ENCODE measurements at regions not wholly inside any gene's neighbourhood (a gene's known extent, or its start where the extent isn't known, plus 50 kb on each side); places are given as distances from the start of the nearest gene placed in this dataset.

- Histone ChIP-seq H4K5ac (ENCODE audit: low read depth, low read length) (no peak overlapping the region), H3K79me1 (ENCODE audit: low read depth in 1 of 2, low read length in 2 of 2) (no peaks in the 10 kb centered on the region), H3K27me3 (ENCODE audit: control insufficient read depth, insufficient read depth, low read length) (no peaks in the 10 kb centered on the region; the same call in 1 of the 2 replicates), H3K9me1 (ENCODE audit: insufficient read depth, low read length) (no peaks in the 10 kb centered on the region; the same call in 1 of the 2 replicates), H4K20me1 (ENCODE audit: insufficient read depth, low read length) (0 out of 2 replicates have a peak, but pooled peaks cover 3% of the 10 kb centered on the region), H3K4ac (ENCODE audit: low read depth, low read length) (no peak overlapping the region), H4K8ac (ENCODE audit: low read depth in 2 of 2, low read length in 2 of 2) (no peak overlapping the region), H3K56ac (ENCODE audit: extremely low read depth, insufficient read depth, low read length) (no peak overlapping the region), H2BK15ac (ENCODE audit: low read depth, low read length) (no peak overlapping the region), H2AK9ac (replicated peaks; ENCODE audit: low read depth, low read length, poor library complexity) (no peak overlapping the region), H4K91ac (ENCODE audit: insufficient read depth, low read depth, low read length) (no peak overlapping the region), H3K27ac (ENCODE audit: insufficient read depth, low read length) (no peak overlapping the region), H3K18ac (ENCODE audit: low read depth, low read length) (no peak overlapping the region), H2AK5ac (ENCODE audit: low read depth, low read length) (no peak overlapping the region), H2BK5ac (ENCODE audit: low read depth, low read length, poor library complexity, severe bottlenecking) (no peak overlapping the region), H3K36me3 (ENCODE audit: control insufficient read depth, insufficient read depth, low read length) (no peaks in the 10 kb centered on the region), H2BK120ac (ENCODE audit: low read depth, low read length) (no peak overlapping the region), H2AFZ (replicated peaks; ENCODE audit: low read length, poor library complexity) (no peak overlapping the region), H3K9ac (ENCODE audit: low read depth, low read length) (no peak overlapping the region), H3K4me3 (ENCODE audit: insufficient read depth, low read depth, low read length) (no peak overlapping the region), H3K23ac (ENCODE audit: low read depth, low read length) (no peak overlapping the region), H3K4me1 (ENCODE audit: control insufficient read depth, insufficient read depth, low read length) (peaks cover 10% of the 10 kb centered on the region; the same call in 1 of the 2 replicates), H3K4me2 (ENCODE audit: low read depth, low read length) (no peak overlapping the region), H2BK20ac (ENCODE audit: low read depth, low read length) (no peak overlapping the region), H3K9me3 (ENCODE audit: control insufficient read depth, insufficient read depth, low read length) (no peaks in the 10 kb centered on the region), H3K14ac (replicated peaks; ENCODE audit: low read depth, low read length) (no peak overlapping the region)
- intact Hi-C loops (cut with micrococcal nuclease): no loop called here
- DNase-seq: no peak
- BruUV-seq (replicated peaks): no TSS peak
- no peak for ATAC-seq (ENCODE audit: low read depth)
- CTCF ChIA-PET: no interaction called here
- TF ChIP-seq POLR2A (IDR thresholded peaks at IDR 0.05; ENCODE audit: low read depth, low read length): no peak
- TF ChIP-seq FOS (IDR thresholded peaks at IDR 0.05; ENCODE audit: low read depth, low read length): no peak
- no peak for TF ChIP-seq BHLHE40 (IDR thresholded peaks at IDR 0.05; ENCODE audit: low read depth, low read length)
- no peak for TF ChIP-seq CEBPB (IDR thresholded peaks at IDR 0.05; ENCODE audit: low read depth, low read length)
- TF ChIP-seq CTCF (conservative IDR thresholded peaks at IDR 0.05; ENCODE audit: low read depth, low read length): no peak
- TF ChIP-seq ELK1 (IDR thresholded peaks at IDR 0.05; ENCODE audit: borderline replicate concordance, low read depth, low read length): no peak
- TF ChIP-seq USF2 (IDR thresholded peaks at IDR 0.05; ENCODE audit: low read depth, low read length): no peak
- TF ChIP-seq RFX5 (IDR thresholded peaks at IDR 0.05; ENCODE audit: low read depth, low read length): no peak
- TF ChIP-seq MXI1 (IDR thresholded peaks at IDR 0.05; ENCODE audit: borderline replicate concordance, low read depth, low read length): no peak
- no peak for TF ChIP-seq MAFK (IDR thresholded peaks at IDR 0.05; ENCODE audit: low read depth, low read length)
- TF ChIP-seq RCOR1 (IDR thresholded peaks at IDR 0.05; ENCODE audit: insufficient replicate concordance, low read length): no peak
- no peak for TF ChIP-seq NFE2L2 (IDR thresholded peaks at IDR 0.05; ENCODE audit: low read depth, low read length)
- no peak for TF ChIP-seq MAZ (IDR thresholded peaks at IDR 0.05; ENCODE audit: borderline replicate concordance, low read depth, low read length)
- no peak for TF ChIP-seq SMC3 (IDR thresholded peaks at IDR 0.05; ENCODE audit: low read depth, low read length)
- no peak for TF ChIP-seq RAD21 (IDR thresholded peaks at IDR 0.05; ENCODE audit: low read length)
- TF ChIP-seq CHD1 (IDR thresholded peaks at IDR 0.05; ENCODE audit: low read depth, low read length): no peak
- dilution Hi-C loops (cut with HindIII; ENCODE audit: low sequenced_read_pairs, unreplicated experiment): no loop called here
- in situ Hi-C loops (cut with MboI; ENCODE audit: low sequenced_read_pairs): no loop called here
- POLR2A ChIA-PET (ENCODE audit: unreplicated experiment): no interaction called here
These were observed 296.1 kb downstream of the ZEB1 start for GRCh38 chr10:31615129-31615528.
